HepG2 (cell line): ENCODE measurements at regions not wholly inside any gene's neighbourhood (a gene's known extent, or its start where the extent isn't known, plus 50 kb on each side); places are given as distances from the start of the nearest gene placed in this dataset.

Source experiments
- DR1 ChIP-seq: sonication (generic); formaldehyde crosslinking; IDR thresholded peaks from 2 replicates; pipeline ENCODE4 v1.8.0; 2021; ENCODE audit warnings: mild to moderate bottlenecking, missing genetic modification reagents, inconsistent platforms
- HOXA7 ChIP-seq: sonication (generic); formaldehyde crosslinking; IDR thresholded peaks from 2 replicates; pipeline ENCODE4 v1.8.1; 2022; ENCODE audit warnings: mild to moderate bottlenecking, missing genetic modification reagents, moderate library complexity
- KAT7 ChIP-seq: IDR thresholded peaks from 2 replicates; pipeline ENCODE4 v1.6.1; 2018; ENCODE audit warnings: borderline replicate concordance, missing compliant biosample characterization
- KDM3A ChIP-seq: IDR thresholded peaks from 2 replicates; pipeline ENCODE4 v1.6.1; 2018; ENCODE audit warnings: low read depth, missing compliant biosample characterization
- KLF15 ChIP-seq: sonication (generic); formaldehyde crosslinking; IDR thresholded peaks from 2 replicates; pipeline ENCODE4 v1.8.1; 2023; ENCODE audit warnings: borderline replicate concordance, mild to moderate bottlenecking, inconsistent platforms, missing genetic modification reagents, mixed read lengths
- RNF2 ChIP-seq: fragments of 450-650 bp; conservative IDR thresholded peaks from 2 replicates; pipeline ENCODE4 v1.6.1; 2016; ENCODE audit warnings: low read depth
- SKI ChIP-seq: fragments of 450-650 bp; IDR thresholded peaks from one replicate; pipeline ENCODE4 v1.6.1; 2018; ENCODE audit warnings: mild to moderate bottlenecking; ENCODE audit not compliant: partially characterized antibody
- SRSF4 ChIP-seq: fragments of 200-400 bp; formaldehyde crosslinking; IDR thresholded peaks from one replicate; pipeline ENCODE4 v1.6.1; 2018; ENCODE audit warnings: mild to moderate bottlenecking, low read depth, low read length, moderate library complexity; ENCODE audit not compliant: poor library complexity, severe bottlenecking
- TAF15 ChIP-seq: fragments of 200-400 bp; formaldehyde crosslinking; IDR thresholded peaks from one replicate; pipeline ENCODE4 v1.6.1; 2018; ENCODE audit warnings: mild to moderate bottlenecking, low read depth, low read length; ENCODE audit not compliant: poor library complexity, severe bottlenecking
- ZNF12 ChIP-seq: sonication (generic); formaldehyde crosslinking; IDR thresholded peaks from 2 replicates; pipeline ENCODE4 v1.5.0; 2020; ENCODE audit warnings: missing genetic modification reagents
- ZNF18 ChIP-seq: sonication (generic); formaldehyde crosslinking; IDR thresholded peaks from 2 replicates; pipeline ENCODE4 v1.8.0; 2022; ENCODE audit warnings: mild to moderate bottlenecking, missing genetic modification reagents; ENCODE audit not compliant: insufficient replicate concordance
- ZNF512 ChIP-seq: sonication (generic); formaldehyde crosslinking; IDR thresholded peaks from 2 replicates; pipeline ENCODE4 v1.4.0; 2020; ENCODE audit warnings: mild to moderate bottlenecking, missing genetic modification reagents
- ZNF598 ChIP-seq: sonication (generic); formaldehyde crosslinking; IDR thresholded peaks from 2 replicates; pipeline ENCODE4 v1.5.1; 2020; ENCODE audit warnings: mild to moderate bottlenecking, missing genetic modification reagents, borderline replicate concordance
- ZNF777 ChIP-seq: sonication (generic); formaldehyde crosslinking; IDR thresholded peaks from 2 replicates; pipeline ENCODE4 v1.4.0; 2020; ENCODE audit warnings: missing genetic modification reagents
- ZNF83 ChIP-seq: sonication (generic); formaldehyde crosslinking; IDR thresholded peaks from 2 replicates; pipeline ENCODE4 v1.4.0; 2020; ENCODE audit warnings: missing genetic modification reagents, mild to moderate bottlenecking, borderline replicate concordance
- TF ChIP-seq, protein P1 (sequence below): sonication (generic); formaldehyde crosslinking; conservative IDR thresholded peaks from 2 replicates; pipeline ENCODE4 v1.4.0; 2020; ENCODE audit warnings: missing genetic modification reagents
- TF ChIP-seq, protein P2 (sequence below): sonication (generic); formaldehyde crosslinking; IDR thresholded peaks from 2 replicates; pipeline ENCODE4 v1.5.0; 2020; ENCODE audit warnings: mild to moderate bottlenecking, missing genetic modification reagents, moderate library complexity
- TF ChIP-seq, protein P3 (sequence below): IDR thresholded peaks from 2 replicates; pipeline ENCODE4 v1.6.1; 2016; ENCODE audit warnings: control low read depth
- TF ChIP-seq, protein P4 (sequence below): sonication (generic); formaldehyde crosslinking; conservative IDR thresholded peaks from 2 replicates; pipeline ENCODE4 v1.8.0; 2022; ENCODE audit warnings: mild to moderate bottlenecking, moderate library complexity, missing genetic modification reagents

DNA sequence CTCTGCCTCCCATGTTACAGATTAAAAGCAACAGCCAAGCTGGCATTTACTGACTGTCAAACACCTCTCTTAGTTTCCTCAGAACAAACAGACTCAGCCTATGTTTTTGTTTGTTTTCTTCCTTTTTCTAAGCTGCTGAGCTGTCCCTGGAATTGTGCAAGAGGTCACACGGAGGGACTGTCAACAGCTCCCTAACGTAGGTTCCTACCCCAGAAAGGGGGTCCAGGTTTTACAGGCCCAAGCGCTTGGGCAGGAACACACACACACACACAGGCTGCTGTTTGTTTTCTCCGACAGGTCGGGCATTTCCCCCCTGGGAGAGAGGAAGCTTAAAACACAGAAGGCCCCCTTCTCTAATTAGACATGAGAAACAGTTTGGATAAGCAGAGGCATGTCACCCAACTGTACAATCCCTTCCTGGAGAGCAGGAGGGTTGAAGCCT is 739.6 kb upstream of the TBX3 start (continued):
- TF ChIP-seq KAT7 (CRISPR knock-in tag), result 0 out of 2 replicates have a peak, but pooled peaks have one; percentile 33
- TF ChIP-seq, protein P1, sequence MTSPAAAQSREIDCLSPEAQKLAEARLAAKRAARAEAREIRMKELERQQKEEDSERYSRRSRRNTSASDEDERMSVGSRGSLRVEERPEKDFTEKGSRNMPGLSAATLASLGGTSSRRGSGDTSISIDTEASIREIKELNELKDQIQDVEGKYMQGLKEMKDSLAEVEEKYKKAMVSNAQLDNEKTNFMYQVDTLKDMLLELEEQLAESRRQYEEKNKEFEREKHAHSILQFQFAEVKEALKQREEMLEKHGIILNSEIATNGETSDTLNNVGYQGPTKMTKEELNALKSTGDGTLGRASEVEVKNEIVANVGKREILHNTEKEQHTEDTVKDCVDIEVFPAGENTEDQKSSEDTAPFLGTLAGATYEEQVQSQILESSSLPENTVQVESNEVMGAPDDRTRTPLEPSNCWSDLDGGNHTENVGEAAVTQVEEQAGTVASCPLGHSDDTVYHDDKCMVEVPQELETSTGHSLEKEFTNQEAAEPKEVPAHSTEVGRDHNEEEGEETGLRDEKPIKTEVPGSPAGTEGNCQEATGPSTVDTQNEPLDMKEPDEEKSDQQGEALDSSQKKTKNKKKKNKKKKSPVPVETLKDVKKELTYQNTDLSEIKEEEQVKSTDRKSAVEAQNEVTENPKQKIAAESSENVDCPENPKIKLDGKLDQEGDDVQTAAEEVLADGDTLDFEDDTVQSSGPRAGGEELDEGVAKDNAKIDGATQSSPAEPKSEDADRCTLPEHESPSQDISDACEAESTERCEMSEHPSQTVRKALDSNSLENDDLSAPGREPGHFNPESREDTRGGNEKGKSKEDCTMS (CRISPR knock-in tag), result no peak
- TF ChIP-seq DR1, result no peak; the same call in 1 of the 2 replicates
- TF ChIP-seq HOXA7 (CRISPR knock-in tag), result no peak
- 0 out of 2 replicates have a peak, but pooled peaks have one; percentile 36 for TF ChIP-seq ZNF512 (CRISPR knock-in tag)
- TF ChIP-seq, protein P2, sequence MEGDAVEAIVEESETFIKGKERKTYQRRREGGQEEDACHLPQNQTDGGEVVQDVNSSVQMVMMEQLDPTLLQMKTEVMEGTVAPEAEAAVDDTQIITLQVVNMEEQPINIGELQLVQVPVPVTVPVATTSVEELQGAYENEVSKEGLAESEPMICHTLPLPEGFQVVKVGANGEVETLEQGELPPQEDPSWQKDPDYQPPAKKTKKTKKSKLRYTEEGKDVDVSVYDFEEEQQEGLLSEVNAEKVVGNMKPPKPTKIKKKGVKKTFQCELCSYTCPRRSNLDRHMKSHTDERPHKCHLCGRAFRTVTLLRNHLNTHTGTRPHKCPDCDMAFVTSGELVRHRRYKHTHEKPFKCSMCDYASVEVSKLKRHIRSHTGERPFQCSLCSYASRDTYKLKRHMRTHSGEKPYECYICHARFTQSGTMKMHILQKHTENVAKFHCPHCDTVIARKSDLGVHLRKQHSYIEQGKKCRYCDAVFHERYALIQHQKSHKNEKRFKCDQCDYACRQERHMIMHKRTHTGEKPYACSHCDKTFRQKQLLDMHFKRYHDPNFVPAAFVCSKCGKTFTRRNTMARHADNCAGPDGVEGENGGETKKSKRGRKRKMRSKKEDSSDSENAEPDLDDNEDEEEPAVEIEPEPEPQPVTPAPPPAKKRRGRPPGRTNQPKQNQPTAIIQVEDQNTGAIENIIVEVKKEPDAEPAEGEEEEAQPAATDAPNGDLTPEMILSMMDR, result 0 out of 2 replicates have a peak, but pooled peaks have one; percentile 15
- TF ChIP-seq RNF2, result no peak
- TF ChIP-seq ZNF777, result peak; percentile 38; the same call in 1 of the 2 replicates
- TF ChIP-seq, protein P3, sequence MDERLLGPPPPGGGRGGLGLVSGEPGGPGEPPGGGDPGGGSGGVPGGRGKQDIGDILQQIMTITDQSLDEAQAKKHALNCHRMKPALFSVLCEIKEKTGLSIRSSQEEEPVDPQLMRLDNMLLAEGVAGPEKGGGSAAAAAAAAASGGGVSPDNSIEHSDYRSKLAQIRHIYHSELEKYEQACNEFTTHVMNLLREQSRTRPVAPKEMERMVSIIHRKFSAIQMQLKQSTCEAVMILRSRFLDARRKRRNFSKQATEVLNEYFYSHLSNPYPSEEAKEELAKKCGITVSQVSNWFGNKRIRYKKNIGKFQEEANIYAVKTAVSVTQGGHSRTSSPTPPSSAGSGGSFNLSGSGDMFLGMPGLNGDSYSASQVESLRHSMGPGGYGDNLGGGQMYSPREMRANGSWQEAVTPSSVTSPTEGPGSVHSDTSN, result 0 out of 2 replicates have a peak, but pooled peaks have one; percentile 43
- TF ChIP-seq KLF15 (CRISPR knock-in tag), result no peak
- no peak for TF ChIP-seq ZNF83 (CRISPR knock-in tag)
- TF ChIP-seq, protein P4, sequence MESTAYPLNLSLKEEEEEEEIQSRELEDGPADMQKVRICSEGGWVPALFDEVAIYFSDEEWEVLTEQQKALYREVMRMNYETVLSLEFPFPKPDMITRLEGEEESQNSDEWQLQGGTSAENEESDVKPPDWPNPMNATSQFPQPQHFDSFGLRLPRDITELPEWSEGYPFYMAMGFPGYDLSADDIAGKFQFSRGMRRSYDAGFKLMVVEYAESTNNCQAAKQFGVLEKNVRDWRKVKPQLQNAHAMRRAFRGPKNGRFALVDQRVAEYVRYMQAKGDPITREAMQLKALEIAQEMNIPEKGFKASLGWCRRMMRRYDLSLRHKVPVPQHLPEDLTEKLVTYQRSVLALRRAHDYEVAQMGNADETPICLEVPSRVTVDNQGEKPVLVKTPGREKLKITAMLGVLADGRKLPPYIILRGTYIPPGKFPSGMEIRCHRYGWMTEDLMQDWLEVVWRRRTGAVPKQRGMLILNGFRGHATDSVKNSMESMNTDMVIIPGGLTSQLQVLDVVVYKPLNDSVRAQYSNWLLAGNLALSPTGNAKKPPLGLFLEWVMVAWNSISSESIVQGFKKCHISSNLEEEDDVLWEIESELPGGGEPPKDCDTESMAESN (CRISPR knock-in tag), result peak; percentile 89
- peak; percentile 17; the same call in 1 of the 2 replicates for TF ChIP-seq ZNF12
- TF ChIP-seq SRSF4, result no peak
- TF ChIP-seq SKI, result peak; percentile 94
- TF ChIP-seq KDM3A (CRISPR knock-in tag), result peak; percentile 95
- TF ChIP-seq ZNF598 (CRISPR knock-in tag), result 0 out of 2 replicates have a peak, but pooled peaks have one; percentile 26
- no peak for TF ChIP-seq TAF15
- TF ChIP-seq ZNF18, result peak; percentile 77
